SK-N-SH treated with all-trans-retinoic acid at 6 μM for 48 hours (cell line): ENCODE measurements at regions not wholly inside any gene's neighbourhood (a gene's known extent, or its start where the extent isn't known, plus 50 kb on each side); places are given as distances from the start of the nearest gene placed in this dataset.
"Not testable (repeated sequence)": the region's sequence is repeated elsewhere in the genome, so short reads cannot be mapped to it uniquely, and the experiment has no call there.

Source experiments
- ATAC-seq: fragments of 200-7000 bp; cut with Tn5 transposase; 3 replicates; pipeline ENCODE4 v1.9.1; 2020; ENCODE audit warnings: mild to moderate bottlenecking, moderate library complexity
- ARNTL ChIP-seq: fragments of 450-650 bp; formaldehyde crosslinking; IDR thresholded peaks from 2 replicates; pipeline ENCODE4 v1.5.0; 2020; ENCODE audit warnings: low read depth, mild to moderate bottlenecking, moderate library complexity, borderline replicate concordance
- BACH2 ChIP-seq: fragments of 250-450 bp; sonication (Bioruptor Pico); IDR thresholded peaks from 2 replicates; pipeline ENCODE4 v1.9.0; 2021; ENCODE audit warnings: mild to moderate bottlenecking, borderline replicate concordance
- CREB5 ChIP-seq: fragments of 250-450 bp; sonication (Bioruptor Pico); IDR thresholded peaks from 2 replicates; pipeline ENCODE4 v1.5.1; 2020; ENCODE audit warnings: low read depth, mild to moderate bottlenecking, moderate library complexity
- CSDC2 ChIP-seq: fragments of 250-450 bp; sonication (Bioruptor Pico); IDR thresholded peaks from 2 replicates; pipeline ENCODE4 v1.5.0; 2020; ENCODE audit warnings: mild to moderate bottlenecking, moderate library complexity
- CSRNP3 ChIP-seq: fragments of 250-450 bp; sonication (Bioruptor Pico); IDR thresholded peaks from 2 replicates; pipeline ENCODE4 v1.5.1; 2021; ENCODE audit warnings: mild to moderate bottlenecking, moderate library complexity
- ESRRG ChIP-seq: fragments of 250-450 bp; sonication (Bioruptor Pico); IDR thresholded peaks from 2 replicates; pipeline ENCODE4 v1.6.1; 2021; ENCODE audit warnings: mild to moderate bottlenecking
- GLIS3 ChIP-seq: fragments of 250-450 bp; sonication (Bioruptor Pico); IDR thresholded peaks from 2 replicates; pipeline ENCODE4 v1.5.0; 2020; ENCODE audit warnings: mild to moderate bottlenecking, moderate library complexity
- ISL1 ChIP-seq: fragments of 250-450 bp; sonication (Bioruptor Pico); IDR thresholded peaks from 2 replicates; pipeline ENCODE4 v2.1.2; 2022; ENCODE audit warnings: mild to moderate bottlenecking, moderate library complexity
- OSR1 ChIP-seq: fragments of 250-450 bp; sonication (Bioruptor Pico); IDR thresholded peaks from 2 replicates; pipeline ENCODE4 v1.8.0; 2022; ENCODE audit warnings: moderate library complexity, mild to moderate bottlenecking, inconsistent platforms
- PATZ1 ChIP-seq: fragments of 250-450 bp; sonication (Bioruptor Pico); IDR thresholded peaks from 2 replicates; pipeline ENCODE4 v1.8.0; 2020; ENCODE audit warnings: mild to moderate bottlenecking, moderate library complexity, borderline replicate concordance
- POU6F1 ChIP-seq: fragments of 250-450 bp; sonication (Bioruptor Pico); IDR thresholded peaks from 2 replicates; pipeline ENCODE4 v1.8.0; 2021; ENCODE audit warnings: low read depth, mild to moderate bottlenecking, moderate library complexity, borderline replicate concordance
- PPARA ChIP-seq: fragments of 250-450 bp; sonication (Bioruptor Pico); IDR thresholded peaks from 2 replicates; pipeline ENCODE4 v1.5.0; 2020; ENCODE audit warnings: mild to moderate bottlenecking, borderline replicate concordance
- RARB ChIP-seq: fragments of 250-450 bp; sonication (Bioruptor Pico); IDR thresholded peaks from 2 replicates; pipeline ENCODE4 v1.8.0; 2021; ENCODE audit warnings: mild to moderate bottlenecking, moderate library complexity
- TCF4 ChIP-seq: fragments of 250-450 bp; sonication (Bioruptor Pico); IDR thresholded peaks from 2 replicates; pipeline ENCODE4 v1.8.0; 2021; ENCODE audit warnings: mild to moderate bottlenecking, moderate library complexity, borderline replicate concordance
- TOX ChIP-seq: fragments of 250-450 bp; sonication (Bioruptor Pico); IDR thresholded peaks from 2 replicates; pipeline ENCODE4 v1.8.0; 2021; ENCODE audit warnings: mild to moderate bottlenecking, moderate library complexity, borderline replicate concordance
- TSHZ2 ChIP-seq: fragments of 250-450 bp; sonication (Bioruptor Pico); IDR thresholded peaks from 2 replicates; pipeline ENCODE4 v1.5.0; 2020; ENCODE audit warnings: mild to moderate bottlenecking, moderate library complexity
- ZFP3 ChIP-seq: fragments of 250-450 bp; sonication (Bioruptor Pico); IDR thresholded peaks from 2 replicates; pipeline ENCODE4 v1.5.0; 2020; ENCODE audit warnings: mild to moderate bottlenecking, moderate library complexity
- ZFP30 ChIP-seq: fragments of 450-650 bp; formaldehyde crosslinking; IDR thresholded peaks from 2 replicates; pipeline ENCODE4 v1.5.0; 2022; ENCODE audit warnings: mild to moderate bottlenecking, moderate library complexity
- ZNF565 ChIP-seq: fragments of 450-650 bp; formaldehyde crosslinking; conservative IDR thresholded peaks from 2 replicates; pipeline ENCODE4 v1.5.0; 2020; ENCODE audit warnings: low read depth, mild to moderate bottlenecking, moderate library complexity
- ZNF8 ChIP-seq: fragments of 450-650 bp; formaldehyde crosslinking; IDR thresholded peaks from 2 replicates; pipeline ENCODE4 v1.5.0; 2020; ENCODE audit warnings: mild to moderate bottlenecking, moderate library complexity

- TF ChIP-seq CSDC2 (CRISPR knock-in tag) (no peak), CSRNP3 (no peak), ZFP3 (CRISPR knock-in tag) (no peak), OSR1 (CRISPR knock-in tag) (no peak), ARNTL (CRISPR knock-in tag) (no peak), ESRRG (no peak), TCF4 (CRISPR knock-in tag) (no peak), PPARA (CRISPR knock-in tag) (no peak), ZNF565 (CRISPR knock-in tag) (no peak), ZFP30 (CRISPR knock-in tag) (no peak), TOX (no peak), CREB5 (CRISPR knock-in tag) (no peak), GLIS3 (no peak)
- no peak for ATAC-seq
These were observed 856.3 kb upstream of the NDST4 start for GRCh38 chr4:115969756-115970155.

GRCh38 chr4:115965588-115965987, 852.2 kb upstream of the NDST4 start:
- ATAC-seq, result no peak
- TF ChIP-seq POU6F1 (CRISPR knock-in tag) (no peak), ZNF565 (CRISPR knock-in tag) (no peak), GLIS3 (no peak), TOX (no peak)
- TF ChIP-seq, all 23 proteins: peak for 0

- not testable (repeated sequence) for ATAC-seq
These were observed 842.8 kb upstream of the NDST4 start for GRCh38 chr4:115956054-115956796.

GRCh38 chr4:115950806-115951205, 837.4 kb upstream of the NDST4 start:
- no peak for ATAC-seq
- TF ChIP-seq PATZ1 (no peak), ZFP3 (CRISPR knock-in tag) (no peak)

- ATAC-seq, result not testable (repeated sequence)
These were observed 836.7 kb upstream of the NDST4 start for GRCh38 chr4:115949974-115950743.

GRCh38 chr4:115945026-115945425, 831.6 kb upstream of the NDST4 start:
- ATAC-seq, result no peak
- TF ChIP-seq ZNF8 (CRISPR knock-in tag) (no peak), BACH2 (no peak), TCF4 (CRISPR knock-in tag) (no peak), ZFP3 (CRISPR knock-in tag) (no peak), TSHZ2 (CRISPR knock-in tag) (no peak), RARB (CRISPR knock-in tag) (no peak), ARNTL (CRISPR knock-in tag) (no peak), CREB5 (CRISPR knock-in tag) (no peak), OSR1 (CRISPR knock-in tag) (no peak), ISL1 (no peak), ESRRG (no peak)
